Endothelial cell of hepatic sinusoid (primary cell): ENCODE measurements at regions not wholly inside any gene's neighbourhood (a gene's known extent, or its start where the extent isn't known, plus 50 kb on each side); places are given as distances from the start of the nearest gene placed in this dataset.
"Not testable (repeated sequence)": the region's sequence is repeated elsewhere in the genome, so short reads cannot be mapped to it uniquely, and the experiment has no call there.

ENCODE experiments used
- in situ Hi-C: cut with HindIII; loops from 2 replicates; pipeline ENCODE4 v1.10.0; 2017; ENCODE audit warnings: low sequenced_read_pairs

GRCh38 chr6:128739112-128739511 lies 143.8 kb upstream of the LAMA2 start:
- in situ Hi-C loops = loop anchor here (5.0 to 25.0 kb wide), 2 partner anchors 33 to 877 kb away; no protein-coding TSS in a partner anchor

- in situ Hi-C loops = loop anchor here (5.0 to 25.0 kb wide), 2 partner anchors 34 to 876 kb away; no protein-coding TSS in a partner anchor
These were observed 144.8 kb upstream of the LAMA2 start for GRCh38 chr6:128738112-128738511.

GRCh38 chr6:128736780-128737179 lies 146.2 kb upstream of the LAMA2 start:
- in situ Hi-C loops = loop anchor here (5.0 to 25.0 kb wide), 2 partner anchors 36 to 874 kb away; no protein-coding TSS in a partner anchor

- in situ Hi-C loops = loop anchor here (25.0 kb wide), 1 partner anchor 869 kb away; no protein-coding TSS in a partner anchor
These were observed 151.4 kb upstream of the LAMA2 start for GRCh38 chr6:128731249-128732165.

- in situ Hi-C loops = loop anchor here (25.0 kb wide), 1 partner anchor 865 kb away; no protein-coding TSS in a partner anchor
These were observed 155.4 kb upstream of the LAMA2 start for GRCh38 chr6:128727500-128727899.

GRCh38 chr6:128725271-128726233 lies 157.4 kb upstream of the LAMA2 start:
- in situ Hi-C loops = loop anchor here (25.0 kb wide), 1 partner anchor 863 kb away; no protein-coding TSS in a partner anchor

- in situ Hi-C loops = loop anchor here (25.0 kb wide), 1 partner anchor 862 kb away; no protein-coding TSS in a partner anchor
These were observed 158.2 kb upstream of the LAMA2 start for GRCh38 chr6:128724738-128725137.

- in situ Hi-C loops = no loop called here
These were observed 159.3 kb upstream of the LAMA2 start for GRCh38 chr6:128723667-128724066.

GRCh38 chr6:128720891-128721290 lies 162.0 kb upstream of the LAMA2 start:
- in situ Hi-C loops = no loop called here

- in situ Hi-C loops = no loop called here
These were observed 163.2 kb upstream of the LAMA2 start for GRCh38 chr6:128719786-128720185.

- in situ Hi-C loops = no loop called here
These were observed 169.5 kb upstream of the LAMA2 start for GRCh38 chr6:128713461-128713860.

GRCh38 chr6:128712898-128713297 lies 170.0 kb upstream of the LAMA2 start:
- in situ Hi-C loops = no loop called here

GRCh38 chr6:128711149-128711548 lies 171.8 kb upstream of the LAMA2 start:
- in situ Hi-C loops = no loop called here

- in situ Hi-C loops = no loop called here
These were observed 172.6 kb upstream of the LAMA2 start for GRCh38 chr6:128710315-128710714.

- in situ Hi-C loops = no loop called here
These were observed 178.3 kb upstream of the LAMA2 start for GRCh38 chr6:128704601-128705000.

GRCh38 chr6:128703794-128704193 lies 179.1 kb upstream of the LAMA2 start:
- in situ Hi-C loops = not testable (repeated sequence)

GRCh38 chr6:128696691-128697689 lies 176.6 kb upstream of the PTPRK start:
- in situ Hi-C loops = no loop called here

- in situ Hi-C loops = no loop called here
These were observed 174.1 kb upstream of the PTPRK start for GRCh38 chr6:128694303-128695009.

- in situ Hi-C loops = no loop called here
These were observed 169.7 kb upstream of the PTPRK start for GRCh38 chr6:128690063-128690462.
